Fibroblast of lung (primary cell): ENCODE measurements at regions not wholly inside any gene's neighbourhood (a gene's known extent, or its start where the extent isn't known, plus 50 kb on each side); places are given as distances from the start of the nearest gene placed in this dataset.

Source experiments
- DNase-seq, 2 donors: peaks; one replicate each; pipeline versions ENCODE4 v3.0.0 to v3.0.0-alpha.2; 2010; ENCODE audit warnings: low read depth in 2 of 2
- H2AFZ ChIP-seq: 2 replicates; pipeline ENCODE4 v1.5.1; 2012; ENCODE audit warnings: low read length, control low read depth, inconsistent platforms
- H3K27ac ChIP-seq: 2 replicates; pipeline ENCODE4 v1.5.1; 2011; ENCODE audit warnings: low read length, control low read depth; ENCODE audit not compliant: insufficient read depth
- H3K27me3 ChIP-seq: 2 replicates; pipeline ENCODE4 v1.5.1; 2011; ENCODE audit warnings: mild to moderate bottlenecking, low read length; ENCODE audit not compliant: control insufficient read depth, insufficient read depth
- H3K36me3 ChIP-seq: 2 replicates; pipeline ENCODE4 v1.5.1; 2011; ENCODE audit warnings: low read length; ENCODE audit not compliant: control insufficient read depth, insufficient read depth
- H3K4me1 ChIP-seq: 2 replicates; pipeline ENCODE4 v1.5.1; 2011; ENCODE audit warnings: low read length; ENCODE audit not compliant: control insufficient read depth, insufficient read depth; ENCODE audit errors: extremely low read depth
- H3K4me2 ChIP-seq: 2 replicates; pipeline ENCODE4 v1.5.1; 2011; ENCODE audit warnings: low read length, control low read depth; ENCODE audit not compliant: insufficient read depth; ENCODE audit errors: extremely low read depth
- H3K4me3 ChIP-seq, 4 experiments: fragments of 200-600 bp in 1 of 4; sonication (generic) in 1 of 4; replicated peaks in 1 of 4; 2 replicates each; pipeline ENCODE4 v1.5.1; 2011 to 2016; ENCODE audit warnings: low read length in 4 of 4, low read depth in 3 of 4, mild to moderate bottlenecking in 3 of 4, control low read depth in 2 of 4, inconsistent platforms in 1 of 4, mixed read lengths in 1 of 4; ENCODE audit not compliant: insufficient read depth in 1 of 4; ENCODE audit errors: control extremely low read depth in 1 of 4
- H3K79me2 ChIP-seq: 2 replicates; pipeline ENCODE4 v1.5.1; 2012; ENCODE audit warnings: mild to moderate bottlenecking, low read length, inconsistent platforms; ENCODE audit not compliant: control insufficient read depth, insufficient read depth
- H3K9ac ChIP-seq: 2 replicates; pipeline ENCODE4 v1.5.1; 2011; ENCODE audit warnings: mild to moderate bottlenecking, low read length, control low read depth; ENCODE audit not compliant: insufficient read depth
- H3K9me3 ChIP-seq: 2 replicates; pipeline ENCODE4 v1.5.1; 2012; ENCODE audit warnings: low read depth, low read length; ENCODE audit not compliant: control insufficient read depth, insufficient read depth
- H4K20me1 ChIP-seq: 2 replicates; pipeline ENCODE4 v1.5.1; 2011; ENCODE audit warnings: low read length; ENCODE audit not compliant: control insufficient read depth, insufficient read depth; ENCODE audit errors: extremely low read depth
- EZH2 ChIP-seq: IDR thresholded peaks from 2 replicates; pipeline ENCODE4 v1.5.1; 2012; ENCODE audit warnings: low read length, control low read depth, mild to moderate bottlenecking; ENCODE audit errors: missing control alignments
- TF ChIP-seq, protein P1 (sequence below), 2 donors: IDR thresholded peaks in 1 of 2; conservative IDR thresholded peaks in 1 of 2; 1 replicate in 1 of 2; 2 replicates in 1 of 2; pipeline ENCODE4 v1.5.1; 2011 to 2012; ENCODE audit warnings: low read length in 2 of 2, control low read depth in 1 of 2, inconsistent platforms in 1 of 2, low read depth in 1 of 2, mild to moderate bottlenecking in 1 of 2

GRCh38 chr6:148140772-148141557 is 201.7 kb upstream of the SASH1 start:
- Histone ChIP-seq H3K4me2 (no peak overlapping the region), H3K27me3 (no peaks in the 10 kb centered on the region), H3K9ac (no peak overlapping the region), H3K9me3 (no peaks in the 10 kb centered on the region), H3K4me3 (no peak overlapping the region), H3K27ac (no peak overlapping the region), H2AFZ (peak overlapping the region; percentile 7), H4K20me1 (no peaks in the 10 kb centered on the region), H3K4me1 (no peaks in the 10 kb centered on the region), H3K36me3 (no peaks in the 10 kb centered on the region), H3K79me2 (no peaks in the 10 kb centered on the region)
- TF ChIP-seq, protein P1, sequence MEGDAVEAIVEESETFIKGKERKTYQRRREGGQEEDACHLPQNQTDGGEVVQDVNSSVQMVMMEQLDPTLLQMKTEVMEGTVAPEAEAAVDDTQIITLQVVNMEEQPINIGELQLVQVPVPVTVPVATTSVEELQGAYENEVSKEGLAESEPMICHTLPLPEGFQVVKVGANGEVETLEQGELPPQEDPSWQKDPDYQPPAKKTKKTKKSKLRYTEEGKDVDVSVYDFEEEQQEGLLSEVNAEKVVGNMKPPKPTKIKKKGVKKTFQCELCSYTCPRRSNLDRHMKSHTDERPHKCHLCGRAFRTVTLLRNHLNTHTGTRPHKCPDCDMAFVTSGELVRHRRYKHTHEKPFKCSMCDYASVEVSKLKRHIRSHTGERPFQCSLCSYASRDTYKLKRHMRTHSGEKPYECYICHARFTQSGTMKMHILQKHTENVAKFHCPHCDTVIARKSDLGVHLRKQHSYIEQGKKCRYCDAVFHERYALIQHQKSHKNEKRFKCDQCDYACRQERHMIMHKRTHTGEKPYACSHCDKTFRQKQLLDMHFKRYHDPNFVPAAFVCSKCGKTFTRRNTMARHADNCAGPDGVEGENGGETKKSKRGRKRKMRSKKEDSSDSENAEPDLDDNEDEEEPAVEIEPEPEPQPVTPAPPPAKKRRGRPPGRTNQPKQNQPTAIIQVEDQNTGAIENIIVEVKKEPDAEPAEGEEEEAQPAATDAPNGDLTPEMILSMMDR (conservative IDR thresholded peaks at IDR 0.05 in 1 of 2, IDR thresholded peaks at IDR 0.05 in 1 of 2; ENCODE audit: low read depth in 1 of 2, low read length in 2 of 2), result no peak
- TF ChIP-seq EZH2, result no peak
- no peak for DNase-seq

- no peaks in the 10 kb centered on the region for H4K20me1 ChIP-seq
- no peaks in the 10 kb centered on the region for H3K4me1 ChIP-seq
- no peak overlapping the region for H3K4me3 ChIP-seq
- no peaks in the 10 kb centered on the region for H3K79me2 ChIP-seq
- no peaks in the 10 kb centered on the region for H3K36me3 ChIP-seq
- no peak overlapping the region for H3K4me2 ChIP-seq
- H3K27ac ChIP-seq, result no peak overlapping the region
- TF ChIP-seq EZH2, result no peak
- TF ChIP-seq, protein P1 (conservative IDR thresholded peaks at IDR 0.05 in 1 of 2, IDR thresholded peaks at IDR 0.05 in 1 of 2; ENCODE audit: low read depth in 1 of 2, low read length in 2 of 2), result no peak
- no peaks in the 10 kb centered on the region for H3K9me3 ChIP-seq
- H2AFZ ChIP-seq, result no peak overlapping the region
- H3K27me3 ChIP-seq, result no peaks in the 10 kb centered on the region
- DNase-seq, result no peak
- H3K9ac ChIP-seq, result no peak overlapping the region
Observed at GRCh38 chr6:148142821-148143220, 199.8 kb upstream of the SASH1 start.

DNA sequence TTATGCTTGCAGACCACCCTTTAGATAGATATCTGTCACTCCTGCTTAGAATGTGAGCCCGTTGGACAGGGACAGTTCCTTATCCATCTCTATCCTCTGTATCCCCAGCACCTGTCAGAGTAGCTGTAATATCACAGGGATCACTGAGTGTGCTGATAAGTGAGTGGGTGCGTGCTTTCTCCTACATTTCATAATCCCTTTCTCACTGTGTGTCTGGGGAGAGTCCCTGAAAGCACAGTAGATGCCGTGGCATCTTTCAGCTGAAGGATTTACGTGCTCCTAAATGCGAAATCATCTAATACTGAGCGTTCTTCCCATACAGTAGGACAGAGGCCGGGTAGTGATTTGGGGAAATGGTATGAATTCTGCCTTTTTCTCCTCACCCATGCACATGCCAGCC is 198.9 kb upstream of the SASH1 start:
- Histone ChIP-seq H3K4me1 (no peaks in the 10 kb centered on the region), H2AFZ (no peak overlapping the region), H3K9me3 (no peaks in the 10 kb centered on the region), H3K27ac (no peak overlapping the region), H3K4me2 (no peak overlapping the region), H3K9ac (no peak overlapping the region), H3K27me3 (no peaks in the 10 kb centered on the region), H4K20me1 (no peaks in the 10 kb centered on the region), H3K79me2 (no peaks in the 10 kb centered on the region), H3K4me3 (no peak overlapping the region), H3K36me3 (no peaks in the 10 kb centered on the region)
- DNase-seq, result no peak
- TF ChIP-seq, protein P1 (conservative IDR thresholded peaks at IDR 0.05 in 1 of 2, IDR thresholded peaks at IDR 0.05 in 1 of 2; ENCODE audit: low read depth in 1 of 2, low read length in 2 of 2), result no peak
- no peak for TF ChIP-seq EZH2
